Lower leg skin (tissue), 3 donors: ENCODE measurements at regions not wholly inside any gene's neighbourhood (a gene's known extent, or its start where the extent isn't known, plus 50 kb on each side); places are given as distances from the start of the nearest gene placed in this dataset.

Experiments used
- CTCF ChIP-seq, 3 donors: fragments of 450-650 bp; IDR thresholded peaks; one replicate each; pipeline ENCODE4 v1.5.1; 2016; ENCODE audit warnings: antibody characterized with exemption in 3 of 3, mild to moderate bottlenecking in 3 of 3, moderate library complexity in 2 of 3
- POLR2A ChIP-seq, 2 donors: fragments of 450-650 bp; IDR thresholded peaks; one replicate each; pipeline ENCODE4 v1.6.1; 2016 to 2017; ENCODE audit warnings: antibody characterized with exemption in 2 of 2, mild to moderate bottlenecking in 1 of 2, moderate library complexity in 1 of 2

- no peak for TF ChIP-seq POLR2A (IDR thresholded peaks at IDR 0.05)
- no peak for TF ChIP-seq CTCF (IDR thresholded peaks at IDR 0.05)
These were observed 149.9 kb upstream of the HTR2A start for GRCh38 chr13:47046706-47047105.
